Left lung (tissue), 4 donors: ENCODE measurements at regions not wholly inside any gene's neighbourhood (a gene's known extent, or its start where the extent isn't known, plus 50 kb on each side); places are given as distances from the start of the nearest gene placed in this dataset.

ENCODE experiments used
- ATAC-seq: fragments of 200-7000 bp; cut with Tn5 transposase; one replicate; pipeline ENCODE4 v1.9.1; 2020; ENCODE audit warnings: moderate library complexity
- DNase-seq, 4 donors: peaks; one replicate each; pipeline ENCODE4 v3.0.0-alpha.2; 2013 to 2020
- H3K27ac ChIP-seq, 2 donors: fragments of 200-600 bp; sonication (generic) in 1 of 2; one replicate each; pipeline versions ENCODE4 v1.5.0 to v1.8.0; 2020 to 2021
- H3K27me3 ChIP-seq, 2 donors: fragments of 200-600 bp; sonication (generic) in 1 of 2; one replicate each; pipeline versions ENCODE4 v1.5.0 to v1.8.0; 2020 to 2021
- H3K36me3 ChIP-seq, 2 donors: fragments of 200-600 bp; sonication (generic) in 1 of 2; one replicate each; pipeline versions ENCODE4 v1.5.0 to v1.8.0; 2020 to 2021
- H3K4me1 ChIP-seq, 2 donors: fragments of 200-600 bp; one replicate each; pipeline ENCODE4 v1.8.0; 2021
- H3K4me3 ChIP-seq, 2 donors: fragments of 200-600 bp; sonication (generic) in 1 of 2; one replicate each; pipeline versions ENCODE4 v1.5.0 to v1.8.0; 2020 to 2021; ENCODE audit warnings: mild to moderate bottlenecking in 1 of 2
- H3K9me3 ChIP-seq, 2 donors: fragments of 200-600 bp; sonication (generic) in 1 of 2; one replicate each; pipeline versions ENCODE4 v1.5.0 to v1.8.0; 2020 to 2021
- CTCF ChIP-seq, 2 donors: fragments of 200-600 bp; sonication (generic) in 1 of 2; IDR thresholded peaks; one replicate each; pipeline versions ENCODE4 v1.5.0 to v1.8.0; 2021; ENCODE audit warnings: antibody characterized with exemption in 2 of 2
- intact Hi-C, 2 donors: fragments of 100-400 bp; cut with DNase I; formaldehyde crosslinking; loops; one replicate each; pipeline versions ENCODE4 v1.11.2 to v1.14.2; 2022
- donor health status: DM: no; HTN: yes; CAD: no.
- donor health status: DM: no; HTN: no; CAD: no.

- Histone ChIP-seq H3K27ac (no peak overlapping the region), H3K4me1 (peaks cover 3 to 7% of the 10 kb centered on the region in 2 donors)
Observed at GRCh38 chr22:27218012-27218920, 560.9 kb downstream of the MIAT start.

GRCh38 chr22:27219036-27219435, 561.6 kb downstream of the MIAT start:
- TF ChIP-seq CTCF (IDR thresholded peaks at IDR 0.05) = no peak
- no peaks in the 10 kb centered on the region for H3K27me3 ChIP-seq
- peaks cover 0 to 3% of the 10 kb centered on the region in 2 donors for H3K4me1 ChIP-seq

More at GRCh38 chr22:27218012-27218920, 560.9 kb downstream of the MIAT start:
- Histone ChIP-seq H3K4me3 (no peak overlapping the region), H3K36me3 (no peaks in the 10 kb centered on the region), H3K27me3 (peaks cover 0 to 4% of the 10 kb centered on the region in 2 donors), H3K9me3 (no peaks in the 10 kb centered on the region)
- TF ChIP-seq CTCF (IDR thresholded peaks at IDR 0.05) = no peak
- ATAC-seq = no peak
- intact Hi-C loops = no loop called here
- DNase-seq = no peak

GRCh38 chr22:27220339-27220738, 563.0 kb downstream of the MIAT start:
- peak overlapping the region in 1 of 2 donors; percentile 53 for H3K27ac ChIP-seq
- H3K27me3 ChIP-seq = no peaks in the 10 kb centered on the region
- intact Hi-C loops = no loop called here
- ATAC-seq (peak; percentile 29), DNase-seq (no peak)
- no peaks in the 10 kb centered on the region for H3K36me3 ChIP-seq
- no peak for TF ChIP-seq CTCF (IDR thresholded peaks at IDR 0.05)
- no peak overlapping the region for H3K4me3 ChIP-seq
- no peaks in the 10 kb centered on the region for H3K9me3 ChIP-seq
- H3K4me1 ChIP-seq = peaks cover 0 to 3% of the 10 kb centered on the region in 2 donors

More at GRCh38 chr22:27219036-27219435, 561.6 kb downstream of the MIAT start:
- intact Hi-C loops = no loop called here
- ATAC-seq (no peak), DNase-seq (no peak)
- Histone ChIP-seq H3K36me3 (no peaks in the 10 kb centered on the region), H3K4me3 (no peak overlapping the region), H3K9me3 (no peaks in the 10 kb centered on the region), H3K27ac (no peak overlapping the region)

DNA sequence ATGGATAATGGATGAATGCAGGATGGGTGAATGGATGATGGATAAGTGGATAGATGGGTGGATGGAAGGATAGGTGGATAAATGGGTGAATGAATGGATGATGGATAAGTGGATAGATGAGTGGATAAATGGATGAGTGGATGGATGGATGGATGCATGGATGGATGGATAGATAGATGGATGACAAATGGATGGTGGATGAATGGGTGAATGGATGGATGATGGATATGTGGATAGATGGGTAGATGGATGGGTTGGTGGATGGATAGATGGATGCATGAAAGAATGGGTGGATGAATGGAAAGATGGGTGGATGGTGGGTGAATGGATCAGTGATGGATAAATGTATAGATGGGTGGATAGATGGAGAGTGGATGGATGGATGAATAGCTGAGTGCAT, 564.8 kb downstream of the MIAT start:
- intact Hi-C loops = no loop called here
- Histone ChIP-seq H3K36me3 (no peaks in the 10 kb centered on the region), H3K4me3 (no peak overlapping the region), H3K9me3 (no peaks in the 10 kb centered on the region), H3K4me1 (peaks cover 0 to 3% of the 10 kb centered on the region in 2 donors), H3K27ac (no peak overlapping the region), H3K27me3 (no peaks in the 10 kb centered on the region)
- DNase-seq = no peak
- TF ChIP-seq CTCF (IDR thresholded peaks at IDR 0.05) = no peak
- no peak for ATAC-seq

DNA sequence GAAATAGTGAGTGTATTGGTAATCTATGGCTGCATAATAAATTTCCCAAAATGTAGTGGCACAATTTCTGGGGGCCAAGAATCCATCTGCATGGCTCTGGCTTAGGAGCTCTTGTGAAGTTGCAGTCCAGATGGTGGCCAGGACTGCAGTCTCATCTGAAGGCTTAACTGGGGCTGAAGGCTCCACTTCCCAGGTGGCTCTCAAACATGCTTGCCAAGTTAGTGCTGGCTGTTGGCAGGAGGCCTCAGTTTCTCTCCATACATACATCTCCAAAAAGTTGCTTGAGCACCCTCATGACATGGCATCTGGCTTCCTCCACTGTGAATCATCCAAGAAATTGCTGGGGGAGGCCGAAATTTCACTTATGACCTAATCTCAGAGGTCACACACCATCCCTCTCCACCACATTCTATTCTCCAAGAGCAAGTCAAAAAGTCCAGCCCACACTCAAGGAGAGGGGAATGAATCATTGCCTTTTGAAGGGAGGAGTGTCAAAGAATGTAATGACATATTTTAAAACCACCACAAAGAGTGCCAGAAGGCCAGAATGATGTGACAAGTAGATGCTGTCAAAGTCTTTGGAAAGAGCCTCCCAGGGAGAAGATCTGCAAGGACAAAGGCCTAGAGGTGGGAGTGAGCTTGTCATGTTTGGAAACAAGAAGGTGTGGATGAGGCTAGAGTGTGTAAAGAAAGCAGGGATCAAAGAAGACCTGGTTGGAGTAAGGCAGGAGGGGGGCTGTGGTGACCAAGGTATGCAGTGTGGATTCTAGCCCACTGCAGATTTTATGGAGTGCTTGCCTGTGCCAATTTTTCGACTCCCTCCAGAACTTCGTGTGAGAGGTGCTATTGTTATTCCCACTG, 566.2 kb downstream of the MIAT start:
- intact Hi-C loops = no loop called here
- no peak for TF ChIP-seq CTCF (IDR thresholded peaks at IDR 0.05)
- no peak overlapping the region for H3K4me3 ChIP-seq
- no peaks in the 10 kb centered on the region for H3K4me1 ChIP-seq
- H3K36me3 ChIP-seq = no peaks in the 10 kb centered on the region
- H3K9me3 ChIP-seq = no peaks in the 10 kb centered on the region
- peak overlapping the region in 1 of 2 donors; percentile 39 for H3K27ac ChIP-seq
- DNase-seq = no peak
- no peaks in the 10 kb centered on the region for H3K27me3 ChIP-seq
- peak; percentile 70 for ATAC-seq
